ENCODE measurements at regions not wholly inside any gene's neighbourhood (a gene's known extent, or its start where the extent isn't known, plus 50 kb on each side); places are given as distances from the start of the nearest gene placed in this dataset.

DNA sequence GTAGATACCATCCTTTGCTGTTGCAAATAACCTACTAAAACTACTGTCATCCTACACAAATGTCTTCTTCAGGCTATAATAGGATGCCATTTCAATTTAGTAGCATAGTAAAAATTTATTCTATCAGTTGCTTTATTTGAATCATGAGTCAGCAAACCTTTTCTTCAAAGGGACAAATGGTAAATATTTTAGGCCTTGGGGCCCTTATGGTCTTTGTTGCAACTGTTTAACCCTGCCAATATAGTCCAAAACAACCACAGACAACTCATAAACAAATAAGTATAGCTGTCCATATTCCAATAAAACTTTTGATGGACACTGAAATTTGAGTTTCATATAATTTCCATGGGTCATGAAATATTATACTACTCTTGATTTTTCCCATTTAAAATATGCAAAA lies 54.0 kb upstream of the CCBE1 start:
- no peak for DNase-seq

DNA sequence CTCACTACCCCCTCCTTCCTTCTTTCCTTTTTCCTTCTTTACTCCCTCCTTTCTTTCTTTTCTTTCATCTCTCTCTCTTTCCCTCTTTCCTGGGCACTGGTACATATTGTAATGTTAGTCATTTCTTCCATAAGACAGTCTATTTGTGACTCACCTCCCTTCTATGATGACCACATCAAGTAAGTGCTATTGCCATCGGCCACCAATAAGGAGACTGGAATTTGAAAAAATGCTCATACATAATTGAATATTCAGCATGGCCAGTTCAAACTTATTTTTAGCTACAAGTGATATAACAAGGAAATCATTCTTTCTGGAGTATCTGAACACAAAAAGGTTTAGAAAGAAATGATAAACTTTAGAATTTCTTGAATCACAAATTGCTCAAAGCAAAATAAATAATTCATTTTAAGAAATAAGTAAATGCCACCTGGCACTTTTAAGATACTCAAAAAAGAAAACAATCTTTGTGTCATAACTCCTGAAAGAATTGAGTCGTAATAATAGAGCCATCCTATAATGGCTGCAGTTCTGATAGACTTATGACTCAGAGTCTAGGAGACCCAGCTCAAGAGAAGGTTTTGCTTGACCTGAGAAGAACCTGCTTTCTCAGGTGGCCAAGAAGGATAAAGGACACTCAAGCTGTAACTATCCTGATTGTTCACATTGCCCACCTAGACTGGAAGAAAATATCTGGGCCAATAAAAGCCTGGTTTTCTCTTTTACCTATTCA lies 51.6 kb upstream of the CCBE1 start:
- DNase-seq, result no peak
